ENCODE measurements at regions not wholly inside any gene's neighbourhood (a gene's known extent, or its start where the extent isn't known, plus 50 kb on each side); places are given as distances from the start of the nearest gene placed in this dataset.

- Mint-ChIP-seq H3K4me1 (ENCODE audit: low read depth) (peaks cover 2% of the 10 kb centered on the region), H3K27me3 (ENCODE audit: low read depth) (peaks cover 1% of the 10 kb centered on the region), H3K9me3 (ENCODE audit: low read depth) (peaks cover 2% of the 10 kb centered on the region), H3K4me3 (ENCODE audit: unreplicated experiment) (no peak overlapping the region), H3K27ac (ENCODE audit: unreplicated experiment) (no peak overlapping the region), H3K36me3 (ENCODE audit: low read depth) (no peaks in the 10 kb centered on the region)
- no peak for DNase-seq (ENCODE audit: low spot score)
- TF ChIP-seq CTCF (IDR thresholded peaks at IDR 0.05), result no peak
These were observed 355.5 kb upstream of the TSHZ2 start for GRCh38 chr20:52616629-52617028.

GRCh38 chr20:52614051-52614863, 357.9 kb upstream of the TSHZ2 start:
- TF ChIP-seq CTCF (IDR thresholded peaks at IDR 0.05), result no peak
- Mint-ChIP-seq H3K9me3 (ENCODE audit: low read depth) (peaks cover 4% of the 10 kb centered on the region), H3K4me1 (ENCODE audit: low read depth) (no peaks in the 10 kb centered on the region), H3K27ac (ENCODE audit: unreplicated experiment) (no peak overlapping the region), H3K27me3 (ENCODE audit: low read depth) (peaks cover 1% of the 10 kb centered on the region), H3K4me3 (ENCODE audit: unreplicated experiment) (no peak overlapping the region), H3K36me3 (ENCODE audit: low read depth) (no peaks in the 10 kb centered on the region)
- no peak for DNase-seq (ENCODE audit: low spot score)

GRCh38 chr20:52612046-52612632, 360.0 kb upstream of the TSHZ2 start:
- H3K36me3 Mint-ChIP-seq (ENCODE audit: low read depth), result no peaks in the 10 kb centered on the region
- DNase-seq (ENCODE audit: low spot score), result no peak
- H3K27me3 Mint-ChIP-seq (ENCODE audit: low read depth), result peaks cover 1% of the 10 kb centered on the region
- H3K27ac Mint-ChIP-seq (ENCODE audit: unreplicated experiment), result no peak overlapping the region
- no peaks in the 10 kb centered on the region for H3K4me1 Mint-ChIP-seq (ENCODE audit: low read depth)
- H3K9me3 Mint-ChIP-seq (ENCODE audit: low read depth), result peaks cover 4% of the 10 kb centered on the region
- H3K4me3 Mint-ChIP-seq (ENCODE audit: unreplicated experiment), result no peak overlapping the region
- TF ChIP-seq CTCF (IDR thresholded peaks at IDR 0.05), result no peak

- Mint-ChIP-seq H3K4me3 (ENCODE audit: unreplicated experiment) (no peak overlapping the region), H3K27me3 (ENCODE audit: low read depth) (peaks cover 1% of the 10 kb centered on the region), H3K4me1 (ENCODE audit: low read depth) (no peaks in the 10 kb centered on the region), H3K36me3 (ENCODE audit: low read depth) (no peaks in the 10 kb centered on the region), H3K9me3 (ENCODE audit: low read depth) (peaks cover 4% of the 10 kb centered on the region), H3K27ac (ENCODE audit: unreplicated experiment) (no peak overlapping the region)
- no peak for DNase-seq (ENCODE audit: low spot score)
- TF ChIP-seq CTCF (IDR thresholded peaks at IDR 0.05), result no peak
These were observed 361.4 kb upstream of the TSHZ2 start for GRCh38 chr20:52610749-52611148.

GRCh38 chr20:52601295-52601971, 370.7 kb upstream of the TSHZ2 start:
- no peaks in the 10 kb centered on the region for H3K36me3 Mint-ChIP-seq (ENCODE audit: low read depth)
- no peak overlapping the region for H3K27ac Mint-ChIP-seq (ENCODE audit: unreplicated experiment)
- DNase-seq (ENCODE audit: low spot score), result no peak
- H3K9me3 Mint-ChIP-seq (ENCODE audit: low read depth), result peaks cover 15% of the 10 kb centered on the region
- no peak for TF ChIP-seq CTCF (IDR thresholded peaks at IDR 0.05)
- H3K4me1 Mint-ChIP-seq (ENCODE audit: low read depth), result no peaks in the 10 kb centered on the region
- no peak overlapping the region for H3K4me3 Mint-ChIP-seq (ENCODE audit: unreplicated experiment)
- H3K27me3 Mint-ChIP-seq (ENCODE audit: low read depth), result no peaks in the 10 kb centered on the region
